GM12875 (cell line): ENCODE measurements at regions not wholly inside any gene's neighbourhood (a gene's known extent, or its start where the extent isn't known, plus 50 kb on each side); places are given as distances from the start of the nearest gene placed in this dataset.

Experiments used
- H3K4me3 ChIP-seq: one replicate; pipeline ENCODE4 v1.5.1; 2011; ENCODE audit warnings: low read depth, low read length, control low read depth
- CTCF ChIP-seq: IDR thresholded peaks from 2 replicates; pipeline ENCODE4 v1.5.1; 2011; ENCODE audit warnings: low read depth, mild to moderate bottlenecking, control low read depth, inconsistent platforms, low read length, moderate library complexity, borderline replicate concordance; ENCODE audit not compliant: insufficient read depth

- TF ChIP-seq CTCF: no peak
- no peak overlapping the region for H3K4me3 ChIP-seq
These were observed 482.6 kb upstream of the ERCC4 start for GRCh38 chr16:13437413-13437795.

- H3K4me3 ChIP-seq: no peak overlapping the region
- no peak for TF ChIP-seq CTCF
These were observed 481.9 kb upstream of the ERCC4 start for GRCh38 chr16:13438064-13438463.

- TF ChIP-seq CTCF: no peak
- H3K4me3 ChIP-seq: no peak overlapping the region
These were observed 480.2 kb upstream of the ERCC4 start for GRCh38 chr16:13439766-13440165.

- H3K4me3 ChIP-seq: no peak overlapping the region
- TF ChIP-seq CTCF: no peak
These were observed 478.3 kb upstream of the ERCC4 start for GRCh38 chr16:13441675-13442074.

- no peak for TF ChIP-seq CTCF
- no peak overlapping the region for H3K4me3 ChIP-seq
These were observed 471.6 kb upstream of the ERCC4 start for GRCh38 chr16:13448346-13448745.

GRCh38 chr16:13453325-13453724 is 466.6 kb upstream of the ERCC4 start:
- no peak for TF ChIP-seq CTCF
- no peak overlapping the region for H3K4me3 ChIP-seq

- TF ChIP-seq CTCF: peak; percentile 45; the same call in 1 of the 2 replicates
- no peak overlapping the region for H3K4me3 ChIP-seq
These were observed 465.9 kb upstream of the ERCC4 start for GRCh38 chr16:13453938-13454553.
